GM12878 (cell line): ENCODE measurements at regions not wholly inside any gene's neighbourhood (a gene's known extent, or its start where the extent isn't known, plus 50 kb on each side); places are given as distances from the start of the nearest gene placed in this dataset.

Experiments used
- ATAC-seq: fragments of 200-7000 bp; cut with Tn5 transposase; 3 replicates; pipeline ENCODE4 v1.9.1; 2020; ENCODE audit warnings: mild to moderate bottlenecking, moderate library complexity
- BruUV-seq: library from RNA; stranded (reverse); fragments of 400-500 nt; replicated peaks from 2 replicates; lab custom pipeline; 2021; lab: Mats Ljungman, UMichigan
- CTCF ChIA-PET: fragments of 300-600 bp; sonication (Branson Sonifier 250); formaldehyde crosslinking; extraction: SDS; loops from one replicate; lab custom pipeline; 2021; ENCODE audit warnings: inconsistent platforms; lab: Yijun Ruan, JAX
- POLR2A ChIA-PET: fragments of 350-600 bp; formaldehyde crosslinking; extraction: SDS; loops from one replicate; lab custom pipeline; 2021; ENCODE audit warnings: inconsistent platforms; lab: Charles Lee
- RAD21 ChIA-PET: fragments of 300-600 bp; sonication (Branson Sonifier 250); formaldehyde crosslinking; loops from one replicate; lab custom pipeline; 2023; ENCODE audit warnings: antibody characterized with exemption; ENCODE audit not compliant: unreplicated experiment; lab: Charles Lee
- SMC1A ChIA-PET: fragments of 300-600 bp; sonication (Branson Sonifier 250); formaldehyde crosslinking; loops from one replicate; lab custom pipeline; 2023; ENCODE audit not compliant: unreplicated experiment, uncharacterized antibody; lab: Charles Lee
- DNase-seq: peaks from one replicate; pipeline ENCODE4 v3.0.0-alpha.2; 2011; ENCODE audit warnings: low read depth, low spot score
- FAIRE-seq: peaks from 3 replicates; lab custom pipeline; 2011; peaks lifted over from hg19 to GRCh38; lab: Jason Lieb, UNC
- H2AFZ ChIP-seq: 2 replicates; pipeline ENCODE4 v1.6.0; 2011; ENCODE audit warnings: low read depth, low read length, control low read depth; ENCODE audit not compliant: control insufficient read depth
- H3K27ac ChIP-seq: 2 replicates; pipeline ENCODE4 v1.5.1; 2011; ENCODE audit warnings: control low read depth; ENCODE audit not compliant: control insufficient read depth, insufficient read depth
- H3K27me3 ChIP-seq, 2 experiments: replicated peaks in 1 of 2; 2 replicates each; pipeline versions ENCODE4 v1.6.0 to v1.6.1; 2011; ENCODE audit warnings: low read length in 1 of 2; ENCODE audit not compliant: control insufficient read depth in 2 of 2, insufficient read depth in 2 of 2
- H3K36me3 ChIP-seq, 2 experiments: 2 replicates each; pipeline ENCODE4 v1.5.1; 2011; ENCODE audit warnings: low read length in 1 of 2; ENCODE audit not compliant: control insufficient read depth in 2 of 2, insufficient read depth in 2 of 2
- H3K4me1 ChIP-seq: 2 replicates; pipeline ENCODE4 v1.6.1; 2011; ENCODE audit warnings: mild to moderate bottlenecking, low read length, moderate library complexity, mixed read lengths; ENCODE audit not compliant: control insufficient read depth, insufficient read depth
- H3K4me2 ChIP-seq: 2 replicates; pipeline ENCODE4 v1.6.0; 2011; ENCODE audit warnings: control low read depth; ENCODE audit not compliant: control insufficient read depth, insufficient read depth
- H3K4me3 ChIP-seq: fragments of 200-600 bp; sonication (generic); 2 replicates; pipeline ENCODE4 v1.5.1; 2016
- H3K79me2 ChIP-seq: 2 replicates; pipeline ENCODE4 v1.6.0; 2011; ENCODE audit warnings: low read length; ENCODE audit not compliant: control insufficient read depth, insufficient read depth
- H3K9ac ChIP-seq: 2 replicates; pipeline ENCODE4 v1.8.0; 2011; ENCODE audit warnings: low read length, control low read depth, mixed read lengths; ENCODE audit not compliant: control insufficient read depth, insufficient read depth
- H3K9me3 ChIP-seq: replicated peaks from 3 replicates; pipeline ENCODE4 v1.5.1; 2011; ENCODE audit warnings: mild to moderate bottlenecking, low read length; ENCODE audit not compliant: control insufficient read depth, insufficient read depth
- H4K20me1 ChIP-seq: 2 replicates; pipeline ENCODE4 v1.6.0; 2011; ENCODE audit not compliant: control insufficient read depth, insufficient read depth
- CBFB ChIP-seq: IDR thresholded peaks from 2 replicates; pipeline ENCODE4 v1.6.1; 2016; ENCODE audit warnings: antibody characterized with exemption, low read depth
- EGR1 ChIP-seq, 2 experiments: IDR thresholded peaks; 1 replicate in 1 of 2; 2 replicates in 1 of 2; pipeline ENCODE4 v1.6.1; 2011 to 2012; ENCODE audit warnings: low read depth in 2 of 2, low read length in 2 of 2, borderline replicate concordance in 1 of 2, mild to moderate bottlenecking in 1 of 2, moderate library complexity in 1 of 2
- MEF2B ChIP-seq: fragments of 450-650 bp; IDR thresholded peaks from 2 replicates; pipeline ENCODE4 v1.6.1; 2018; ENCODE audit warnings: mild to moderate bottlenecking, moderate library complexity; ENCODE audit not compliant: partially characterized antibody, poor library complexity, severe bottlenecking
- NBN ChIP-seq: fragments of 450-650 bp; IDR thresholded peaks from 2 replicates; pipeline ENCODE4 v1.6.1; 2016
- PML ChIP-seq: IDR thresholded peaks from 2 replicates; pipeline ENCODE4 v1.6.1; 2012; ENCODE audit warnings: low read length, inconsistent platforms
- SIX5 ChIP-seq: IDR thresholded peaks from 2 replicates; pipeline ENCODE4 v1.6.1; 2011; ENCODE audit warnings: mild to moderate bottlenecking, low read depth, low read length, moderate library complexity; ENCODE audit not compliant: severe bottlenecking
- SKIL ChIP-seq: fragments of 450-650 bp; IDR thresholded peaks from 2 replicates; pipeline ENCODE4 v1.6.1; 2017; ENCODE audit warnings: mild to moderate bottlenecking, low read depth, inconsistent platforms; ENCODE audit not compliant: poor library complexity, severe bottlenecking
- ZZZ3 ChIP-seq: IDR thresholded peaks from 2 replicates; pipeline ENCODE4 v1.6.1; 2011; ENCODE audit warnings: low read depth; ENCODE audit not compliant: control insufficient read depth, insufficient read length
- WGBS: methylation state at CpG from one replicate; pipeline ENCODE4 v1.1.6; 2016; ENCODE audit warnings: low lambda C conversion rate; ENCODE audit not compliant: insufficient replicate concordance, insufficient coverage; ENCODE audit errors: missing lambda C conversion rate; 5-methylcytosine and 5-hydroxymethylcytosine counted together
- in situ Hi-C: fragments of 300-500 bp; cut with MboI; formaldehyde crosslinking; loops from 9 replicates; pipeline ENCODE4 v1.14.3; 2018; ENCODE audit warnings: mixed read lengths
- intact Hi-C: fragments of 100-400 bp; cut with micrococcal nuclease; formaldehyde crosslinking; loops from one replicate; pipeline ENCODE4 v1.14.2; 2022; ENCODE audit not compliant: unreplicated experiment
- TF ChIP-seq, protein P1 (sequence below): fragments of 450-650 bp; formaldehyde crosslinking; IDR thresholded peaks from 2 replicates; pipeline ENCODE4 v1.4.0; 2020; ENCODE audit warnings: mild to moderate bottlenecking, moderate library complexity
- TF ChIP-seq, protein P2 (sequence below): IDR thresholded peaks from 2 replicates; pipeline ENCODE4 v1.6.1; 2012; ENCODE audit warnings: low read depth, low read length, improper control_type of control experiment
- TF ChIP-seq, protein P3 (sequence below): IDR thresholded peaks from 2 replicates; pipeline ENCODE4 v1.6.1; 2012; ENCODE audit warnings: improper control_type of control experiment, low read depth, low read length; ENCODE audit not compliant: insufficient replicate concordance
- TF ChIP-seq, protein P4 (sequence below): IDR thresholded peaks from 2 replicates; pipeline ENCODE4 v1.6.1; 2012; ENCODE audit warnings: low read depth, low read length, improper control_type of control experiment

- in situ Hi-C loops (no loop called here), intact Hi-C loops (no loop called here)
- Histone ChIP-seq H2AFZ (no peak overlapping the region), H4K20me1 (no peaks in the 10 kb centered on the region), H3K79me2 (no peaks in the 10 kb centered on the region), H3K27ac (no peak overlapping the region), H3K4me3 (no peak overlapping the region), H3K9me3 (no peaks in the 10 kb centered on the region; the same call in 2 of the 3 replicates), H3K27me3 (no peaks in the 10 kb centered on the region), H3K9ac (no peak overlapping the region), H3K36me3 (no peaks in the 10 kb centered on the region), H3K4me2 (no peak overlapping the region), H3K4me1 (no peaks in the 10 kb centered on the region)
- RAD21 ChIA-PET: no interaction called here
- no TSS peak for BruUV-seq
- POLR2A ChIA-PET: no interaction called here
- ATAC-seq (no peak), FAIRE-seq (no peak), DNase-seq (no peak)
- 12% methylated on average over 6 of the region's 6 CpGs for WGBS
- SMC1A ChIA-PET: no interaction called here
- CTCF ChIA-PET: no interaction called here
- TF ChIP-seq PML (no peak), MEF2B (no peak), NBN (no peak), SKIL (no peak), ZZZ3 (no peak), CBFB (no peak), SIX5 (no peak), EGR1 (IDR thresholded peaks at IDR 0.05; ENCODE audit: borderline replicate concordance in 1 of 2, low read depth in 2 of 2, low read length in 2 of 2) (no peak)
- TF ChIP-seq, protein P1, sequence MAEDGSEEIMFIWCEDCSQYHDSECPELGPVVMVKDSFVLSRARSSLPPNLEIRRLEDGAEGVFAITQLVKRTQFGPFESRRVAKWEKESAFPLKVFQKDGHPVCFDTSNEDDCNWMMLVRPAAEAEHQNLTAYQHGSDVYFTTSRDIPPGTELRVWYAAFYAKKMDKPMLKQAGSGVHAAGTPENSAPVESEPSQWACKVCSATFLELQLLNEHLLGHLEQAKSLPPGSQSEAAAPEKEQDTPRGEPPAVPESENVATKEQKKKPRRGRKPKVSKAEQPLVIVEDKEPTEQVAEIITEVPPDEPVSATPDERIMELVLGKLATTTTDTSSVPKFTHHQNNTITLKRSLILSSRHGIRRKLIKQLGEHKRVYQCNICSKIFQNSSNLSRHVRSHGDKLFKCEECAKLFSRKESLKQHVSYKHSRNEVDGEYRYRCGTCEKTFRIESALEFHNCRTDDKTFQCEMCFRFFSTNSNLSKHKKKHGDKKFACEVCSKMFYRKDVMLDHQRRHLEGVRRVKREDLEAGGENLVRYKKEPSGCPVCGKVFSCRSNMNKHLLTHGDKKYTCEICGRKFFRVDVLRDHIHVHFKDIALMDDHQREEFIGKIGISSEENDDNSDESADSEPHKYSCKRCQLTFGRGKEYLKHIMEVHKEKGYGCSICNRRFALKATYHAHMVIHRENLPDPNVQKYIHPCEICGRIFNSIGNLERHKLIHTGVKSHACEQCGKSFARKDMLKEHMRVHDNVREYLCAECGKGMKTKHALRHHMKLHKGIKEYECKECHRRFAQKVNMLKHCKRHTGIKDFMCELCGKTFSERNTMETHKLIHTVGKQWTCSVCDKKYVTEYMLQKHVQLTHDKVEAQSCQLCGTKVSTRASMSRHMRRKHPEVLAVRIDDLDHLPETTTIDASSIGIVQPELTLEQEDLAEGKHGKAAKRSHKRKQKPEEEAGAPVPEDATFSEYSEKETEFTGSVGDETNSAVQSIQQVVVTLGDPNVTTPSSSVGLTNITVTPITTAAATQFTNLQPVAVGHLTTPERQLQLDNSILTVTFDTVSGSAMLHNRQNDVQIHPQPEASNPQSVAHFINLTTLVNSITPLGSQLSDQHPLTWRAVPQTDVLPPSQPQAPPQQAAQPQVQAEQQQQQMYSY: no peak
- TF ChIP-seq, protein P2, sequence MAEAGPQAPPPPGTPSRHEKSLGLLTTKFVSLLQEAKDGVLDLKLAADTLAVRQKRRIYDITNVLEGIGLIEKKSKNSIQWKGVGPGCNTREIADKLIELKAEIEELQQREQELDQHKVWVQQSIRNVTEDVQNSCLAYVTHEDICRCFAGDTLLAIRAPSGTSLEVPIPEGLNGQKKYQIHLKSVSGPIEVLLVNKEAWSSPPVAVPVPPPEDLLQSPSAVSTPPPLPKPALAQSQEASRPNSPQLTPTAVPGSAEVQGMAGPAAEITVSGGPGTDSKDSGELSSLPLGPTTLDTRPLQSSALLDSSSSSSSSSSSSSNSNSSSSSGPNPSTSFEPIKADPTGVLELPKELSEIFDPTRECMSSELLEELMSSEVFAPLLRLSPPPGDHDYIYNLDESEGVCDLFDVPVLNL: no peak
- TF ChIP-seq, protein P3, sequence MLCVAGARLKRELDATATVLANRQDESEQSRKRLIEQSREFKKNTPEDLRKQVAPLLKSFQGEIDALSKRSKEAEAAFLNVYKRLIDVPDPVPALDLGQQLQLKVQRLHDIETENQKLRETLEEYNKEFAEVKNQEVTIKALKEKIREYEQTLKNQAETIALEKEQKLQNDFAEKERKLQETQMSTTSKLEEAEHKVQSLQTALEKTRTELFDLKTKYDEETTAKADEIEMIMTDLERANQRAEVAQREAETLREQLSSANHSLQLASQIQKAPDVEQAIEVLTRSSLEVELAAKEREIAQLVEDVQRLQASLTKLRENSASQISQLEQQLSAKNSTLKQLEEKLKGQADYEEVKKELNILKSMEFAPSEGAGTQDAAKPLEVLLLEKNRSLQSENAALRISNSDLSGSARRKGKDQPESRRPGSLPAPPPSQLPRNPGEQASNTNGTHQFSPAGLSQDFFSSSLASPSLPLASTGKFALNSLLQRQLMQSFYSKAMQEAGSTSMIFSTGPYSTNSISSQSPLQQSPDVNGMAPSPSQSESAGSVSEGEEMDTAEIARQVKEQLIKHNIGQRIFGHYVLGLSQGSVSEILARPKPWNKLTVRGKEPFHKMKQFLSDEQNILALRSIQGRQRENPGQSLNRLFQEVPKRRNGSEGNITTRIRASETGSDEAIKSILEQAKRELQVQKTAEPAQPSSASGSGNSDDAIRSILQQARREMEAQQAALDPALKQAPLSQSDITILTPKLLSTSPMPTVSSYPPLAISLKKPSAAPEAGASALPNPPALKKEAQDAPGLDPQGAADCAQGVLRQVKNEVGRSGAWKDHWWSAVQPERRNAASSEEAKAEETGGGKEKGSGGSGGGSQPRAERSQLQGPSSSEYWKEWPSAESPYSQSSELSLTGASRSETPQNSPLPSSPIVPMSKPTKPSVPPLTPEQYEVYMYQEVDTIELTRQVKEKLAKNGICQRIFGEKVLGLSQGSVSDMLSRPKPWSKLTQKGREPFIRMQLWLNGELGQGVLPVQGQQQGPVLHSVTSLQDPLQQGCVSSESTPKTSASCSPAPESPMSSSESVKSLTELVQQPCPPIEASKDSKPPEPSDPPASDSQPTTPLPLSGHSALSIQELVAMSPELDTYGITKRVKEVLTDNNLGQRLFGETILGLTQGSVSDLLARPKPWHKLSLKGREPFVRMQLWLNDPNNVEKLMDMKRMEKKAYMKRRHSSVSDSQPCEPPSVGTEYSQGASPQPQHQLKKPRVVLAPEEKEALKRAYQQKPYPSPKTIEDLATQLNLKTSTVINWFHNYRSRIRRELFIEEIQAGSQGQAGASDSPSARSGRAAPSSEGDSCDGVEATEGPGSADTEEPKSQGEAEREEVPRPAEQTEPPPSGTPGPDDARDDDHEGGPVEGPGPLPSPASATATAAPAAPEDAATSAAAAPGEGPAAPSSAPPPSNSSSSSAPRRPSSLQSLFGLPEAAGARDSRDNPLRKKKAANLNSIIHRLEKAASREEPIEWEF: no peak
- TF ChIP-seq, protein P4, sequence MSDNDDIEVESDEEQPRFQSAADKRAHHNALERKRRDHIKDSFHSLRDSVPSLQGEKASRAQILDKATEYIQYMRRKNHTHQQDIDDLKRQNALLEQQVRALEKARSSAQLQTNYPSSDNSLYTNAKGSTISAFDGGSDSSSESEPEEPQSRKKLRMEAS: no peak
Observed at GRCh38 chr4:188403272-188403671, 264.0 kb downstream of the TRIML1 start.
